ENCODE measurements at regions not wholly inside any gene's neighbourhood (a gene's known extent, or its start where the extent isn't known, plus 50 kb on each side); places are given as distances from the start of the nearest gene placed in this dataset.

GRCh38 chr3:139222100-139222657, 121.6 kb upstream of the MRPS22 start:
- BruUV-seq (replicated peaks): no TSS peak
- TF ChIP-seq HNF4G (IDR thresholded peaks at IDR 0.05; ENCODE audit: borderline replicate concordance, low read depth, low read length) (no peak), HNF4G (CRISPR knock-in tag; IDR thresholded peaks at IDR 0.05; ENCODE audit: borderline replicate concordance, low read depth) (no peak), SAP130 (CRISPR knock-in tag; IDR thresholded peaks at IDR 0.05; ENCODE audit: low read depth) (no peak), FOXA1 (IDR thresholded peaks at IDR 0.05) (no peak), FOXA1 (CRISPR knock-in tag; IDR thresholded peaks at IDR 0.05) (no peak), ZNF512 (CRISPR knock-in tag; IDR thresholded peaks at IDR 0.05) (no peak), RXRB (CRISPR knock-in tag; IDR thresholded peaks at IDR 0.05; ENCODE audit: borderline replicate concordance) (no peak), ZNF570 (CRISPR knock-in tag; IDR thresholded peaks at IDR 0.05; ENCODE audit: borderline replicate concordance) (no peak), DMAP1 (CRISPR knock-in tag; IDR thresholded peaks at IDR 0.05) (no peak), ZNF839 (CRISPR knock-in tag; IDR thresholded peaks at IDR 0.05; ENCODE audit: borderline replicate concordance) (no peak), TOE1 (CRISPR knock-in tag; IDR thresholded peaks at IDR 0.05) (no peak), ZNF646 (CRISPR knock-in tag; IDR thresholded peaks at IDR 0.05) (no peak), ZBTB33 (CRISPR knock-in tag; IDR thresholded peaks at IDR 0.05) (no peak)

More at GRCh38 chr3:139222100-139222657, 121.6 kb upstream of the MRPS22 start:
- POLR2A ChIA-PET: no interaction called here
- no peak overlapping the region for H3K9ac ChIP-seq (ENCODE audit: insufficient read depth, low read depth, low read length)
- no peak overlapping the region for H3K4me2 ChIP-seq (ENCODE audit: low read depth, low read length)
- no peak overlapping the region for H3K4me3 ChIP-seq (replicated peaks in 1 of 3; ENCODE audit: insufficient read depth in 1 of 3, low read depth in 2 of 3, low read length in 3 of 3)
- H3K27ac ChIP-seq (ENCODE audit: extremely low read length, insufficient read depth, low read length): no peak overlapping the region
- H3K4me1 ChIP-seq (ENCODE audit: insufficient read depth, low read length): no peaks in the 10 kb centered on the region
- no peaks in the 10 kb centered on the region for H3K9me3 ChIP-seq (ENCODE audit: low read length)
- no peaks in the 10 kb centered on the region for H3K36me3 ChIP-seq (replicated peaks in 1 of 2; ENCODE audit: control insufficient read depth in 1 of 2, insufficient read depth in 2 of 2, low read length in 2 of 2)
- ATAC-seq (no peak), FAIRE-seq (no peak), DNase-seq (ENCODE audit: low spot score) (no peak)
- H3K27me3 ChIP-seq (ENCODE audit: control insufficient read depth in 1 of 2, insufficient read depth in 2 of 2, low read length in 2 of 2): no peaks in the 10 kb centered on the region; a peak in 1 of 5 replicates
- in situ Hi-C loops (cut with HindIII; ENCODE audit: extremely low pct_ligation_motif_present, low pct_unique_long_range_greater_than_20kb) (no loop called here), intact Hi-C loops (cut with micrococcal nuclease; ENCODE audit: unreplicated experiment) (no loop called here)
- H2AFZ ChIP-seq (ENCODE audit: low read length): no peak overlapping the region
- H4K20me1 ChIP-seq (ENCODE audit: insufficient read depth, low read length): no peaks in the 10 kb centered on the region
- 13% methylated on average over 5 of the region's 8 CpGs for WGBS (ENCODE audit: low lambda C conversion rate)
- CTCF ChIA-PET (ENCODE audit: low intra/inter-chr PET ratio, low total read pairs): no interaction called here
- H3K79me2 ChIP-seq (ENCODE audit: insufficient read depth, low read length): no peaks in the 10 kb centered on the region
